Upper lobe of left lung (tissue), 6 donors: ENCODE measurements at regions not wholly inside any gene's neighbourhood (a gene's known extent, or its start where the extent isn't known, plus 50 kb on each side); places are given as distances from the start of the nearest gene placed in this dataset.

Experiments
- ATAC-seq, 2 donors: fragments of 200-7000 bp; cut with Tn5 transposase; one replicate each; pipeline ENCODE4 v1.9.1; 2022; ENCODE audit warnings: mild to moderate bottlenecking in 2 of 2, moderate library complexity in 2 of 2; ENCODE audit not compliant: low FRiP score in 2 of 2
- DNase-seq, 2 donors: peaks; one replicate each; pipeline ENCODE4 v3.0.0-alpha.2; 2019 to 2020
- H3K27ac ChIP-seq, 4 donors: fragments of 200-600 bp; sonication (generic); one replicate each; pipeline ENCODE4 v1.5.1; 2016 to 2019
- H3K27me3 ChIP-seq, 4 donors: fragments of 200-600 bp; sonication (generic); one replicate each; pipeline ENCODE4 v1.5.1; 2017 to 2019
- H3K36me3 ChIP-seq, 4 donors: fragments of 200-600 bp; sonication (generic); one replicate each; pipeline ENCODE4 v1.5.1; 2016 to 2019
- H3K4me1 ChIP-seq, 4 donors: fragments of 200-600 bp; sonication (generic); one replicate each; pipeline ENCODE4 v1.5.1; 2018 to 2019
- H3K4me3 ChIP-seq, 4 donors: fragments of 200-600 bp; sonication (generic); one replicate each; pipeline ENCODE4 v1.5.1; 2017 to 2019; ENCODE audit warnings: mild to moderate bottlenecking in 2 of 4, moderate library complexity in 1 of 4
- H3K9me3 ChIP-seq, 4 donors: fragments of 200-600 bp; sonication (generic); one replicate each; pipeline ENCODE4 v1.5.1; 2018 to 2019
- CTCF ChIP-seq, 6 experiments: fragments of 450-650 bp in 4 of 6; fragments of 200-600 bp in 2 of 6; sonication (generic) in 2 of 6; IDR thresholded peaks; one replicate each; pipeline ENCODE4 v1.5.1; 2016 to 2019; ENCODE audit warnings: antibody characterized with exemption in 6 of 6
- EP300 ChIP-seq, 4 donors: sonication (generic); formaldehyde crosslinking; IDR thresholded peaks; one replicate each; pipeline ENCODE4 v1.5.1; 2017; ENCODE audit warnings: antibody characterized with exemption in 4 of 4, control low read depth in 2 of 4
- POLR2A ChIP-seq, 4 donors: fragments of 450-650 bp; IDR thresholded peaks; one replicate each; pipeline ENCODE4 v1.5.1; 2016 to 2017; ENCODE audit warnings: antibody characterized with exemption in 4 of 4, mild to moderate bottlenecking in 2 of 4
- POLR2AphosphoS5 ChIP-seq, 2 donors: sonication (generic); formaldehyde crosslinking; IDR thresholded peaks; one replicate each; pipeline ENCODE4 v1.5.1; 2017; ENCODE audit warnings: antibody characterized with exemption in 2 of 2
- WGBS, 2 donors: methylation state at CpG; one replicate each; pipeline ENCODE4 v1.1.5; 2017 to 2018; 5-methylcytosine and 5-hydroxymethylcytosine counted together
- donor health status: DM: no; HTN: no; CAD: no; lungs with moderate emphysema.
- donor health status: DM: no; HTN: yes; CAD: no; lungs with severe emphysema.

DNA sequence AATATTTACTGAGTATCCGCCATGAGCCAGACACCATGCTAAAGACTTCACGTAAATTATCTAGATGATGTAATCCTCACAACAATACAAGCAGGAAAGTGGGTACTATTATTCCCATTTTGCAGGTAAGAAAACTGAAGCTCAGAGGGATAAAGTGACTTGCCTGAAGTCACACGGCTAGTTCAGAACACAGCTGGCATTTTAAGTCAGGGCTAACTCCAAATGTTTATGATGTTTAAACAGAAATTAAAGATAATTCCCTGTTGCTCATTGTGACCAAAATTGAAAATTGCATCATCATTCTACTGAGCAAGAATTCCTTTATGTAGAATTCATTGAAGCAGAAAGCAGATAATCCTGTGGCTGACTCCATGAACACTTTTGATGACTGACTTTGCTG is 71.3 kb upstream of the STXBP5 start:
- Histone ChIP-seq H3K4me3 (no peak overlapping the region), H3K27ac (no peak overlapping the region), H3K27me3 (no peaks in the 10 kb centered on the region), H3K36me3 (no peaks in the 10 kb centered on the region), H3K9me3 (no peaks in the 10 kb centered on the region), H3K4me1 (no peaks in the 10 kb centered on the region)
- no peak for ATAC-seq
- 86 to 93% methylated on average over 3 of the region's 3 CpGs for WGBS, 2 donors
- TF ChIP-seq POLR2AphosphoS5 (IDR thresholded peaks at IDR 0.05), result no peak
- TF ChIP-seq EP300 (IDR thresholded peaks at IDR 0.05), result no peak
- no peak for TF ChIP-seq POLR2A (IDR thresholded peaks at IDR 0.05)
- TF ChIP-seq CTCF (IDR thresholded peaks at IDR 0.05), result no peak
- DNase-seq, result no peak

- DNase-seq (no peak), ATAC-seq (no peak)
- Histone ChIP-seq H3K27ac (no peak overlapping the region), H3K27me3 (no peaks in the 10 kb centered on the region), H3K4me1 (no peaks in the 10 kb centered on the region), H3K36me3 (no peaks in the 10 kb centered on the region), H3K9me3 (no peaks in the 10 kb centered on the region), H3K4me3 (no peak overlapping the region)
- TF ChIP-seq CTCF (IDR thresholded peaks at IDR 0.05) (no peak), POLR2A (IDR thresholded peaks at IDR 0.05) (no peak), EP300 (IDR thresholded peaks at IDR 0.05) (no peak), POLR2AphosphoS5 (IDR thresholded peaks at IDR 0.05) (no peak)
- 88 to 92% methylated on average over 4 of the region's 4 CpGs for WGBS, 2 donors
Observed at GRCh38 chr6:147133669-147134068, 70.5 kb upstream of the STXBP5 start.

DNA sequence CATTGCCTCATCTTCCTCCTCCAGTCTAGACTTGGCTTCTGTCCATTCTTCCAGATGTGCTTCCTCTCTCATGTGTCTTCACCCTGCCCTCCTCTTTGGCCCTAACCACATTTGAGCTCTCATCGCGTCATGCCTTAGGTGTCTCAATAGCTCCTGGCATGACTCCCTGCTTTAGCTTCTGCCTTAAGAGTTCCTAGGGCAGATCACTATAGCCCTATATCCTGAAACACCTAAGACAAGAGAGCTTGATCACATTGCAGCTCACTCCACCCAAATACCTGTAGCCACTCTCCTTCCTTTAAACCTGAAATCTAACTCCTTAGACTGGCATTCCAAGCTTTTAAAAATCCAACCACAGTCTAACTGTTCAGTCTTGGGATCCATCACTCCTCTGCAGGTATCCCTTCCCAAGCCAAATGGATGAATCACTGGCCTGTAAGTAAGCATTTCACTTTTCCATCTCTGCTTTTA is 69.0 kb upstream of the STXBP5 start:
- TF ChIP-seq EP300 (IDR thresholded peaks at IDR 0.05) (no peak), CTCF (IDR thresholded peaks at IDR 0.05) (no peak), POLR2AphosphoS5 (IDR thresholded peaks at IDR 0.05) (no peak), POLR2A (IDR thresholded peaks at IDR 0.05) (no peak)
- Histone ChIP-seq H3K27ac (no peak overlapping the region), H3K27me3 (no peaks in the 10 kb centered on the region), H3K9me3 (no peaks in the 10 kb centered on the region), H3K36me3 (no peaks in the 10 kb centered on the region), H3K4me1 (no peaks in the 10 kb centered on the region), H3K4me3 (no peak overlapping the region)
- WGBS, 2 donors, result 43 to 45% methylated on average over 2 of the region's 2 CpGs
- ATAC-seq (peak in 1 of 2 donors; percentile 54), DNase-seq (peak in 1 of 2 donors; percentile 26)

GRCh38 chr6:147136057-147136456 is 68.2 kb upstream of the STXBP5 start:
- Histone ChIP-seq H3K36me3 (no peaks in the 10 kb centered on the region), H3K9me3 (no peaks in the 10 kb centered on the region), H3K4me3 (no peak overlapping the region), H3K27ac (no peak overlapping the region), H3K27me3 (no peaks in the 10 kb centered on the region), H3K4me1 (no peaks in the 10 kb centered on the region)
- no peak for TF ChIP-seq CTCF (IDR thresholded peaks at IDR 0.05)
- TF ChIP-seq EP300 (IDR thresholded peaks at IDR 0.05), result no peak
- no peak for TF ChIP-seq POLR2A (IDR thresholded peaks at IDR 0.05)
- TF ChIP-seq POLR2AphosphoS5 (IDR thresholded peaks at IDR 0.05), result no peak
- DNase-seq (no peak), ATAC-seq (no peak)
- 60 to 72% methylated on average over 2 of the region's 2 CpGs for WGBS, 2 donors

DNA sequence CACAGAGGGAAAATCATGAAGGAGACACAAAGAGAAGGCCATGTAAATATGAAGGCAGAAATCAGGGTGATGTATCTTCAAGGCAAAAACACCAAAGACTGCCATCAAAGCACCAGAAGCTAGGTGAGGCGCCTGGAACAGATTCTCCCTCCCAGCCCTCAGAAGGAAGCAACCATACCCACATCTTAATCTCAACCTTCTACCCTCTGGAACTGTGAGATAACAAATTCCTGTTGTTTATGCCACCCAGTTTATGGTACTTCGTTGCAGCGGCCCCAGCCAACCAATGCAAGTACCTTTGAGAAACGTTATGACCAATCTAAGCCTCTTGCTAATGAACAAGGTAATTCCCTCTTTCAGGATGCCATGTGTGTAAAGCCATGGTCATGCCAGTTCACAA is 66.2 kb upstream of the STXBP5 start:
- Histone ChIP-seq H3K36me3 (no peaks in the 10 kb centered on the region), H3K27ac (no peak overlapping the region), H3K9me3 (no peaks in the 10 kb centered on the region), H3K4me3 (no peak overlapping the region), H3K4me1 (no peaks in the 10 kb centered on the region), H3K27me3 (no peaks in the 10 kb centered on the region)
- TF ChIP-seq POLR2AphosphoS5 (IDR thresholded peaks at IDR 0.05) (no peak), CTCF (IDR thresholded peaks at IDR 0.05) (no peak), POLR2A (IDR thresholded peaks at IDR 0.05) (no peak), EP300 (IDR thresholded peaks at IDR 0.05) (no peak)
- ATAC-seq, result no peak
- no peak for DNase-seq
- WGBS, 2 donors, result 83 to 91% methylated on average over 4 of the region's 4 CpGs
